Neural progenitor cell (in vitro differentiated cells): ENCODE measurements at regions not wholly inside any gene's neighbourhood (a gene's known extent, or its start where the extent isn't known, plus 50 kb on each side); places are given as distances from the start of the nearest gene placed in this dataset.
"Not testable (repeated sequence)": the region's sequence is repeated elsewhere in the genome, so short reads cannot be mapped to it uniquely, and the experiment has no call there.

Experiments used
- EZH2 ChIP-seq: fragments of 200-600 bp; sonication (generic); IDR thresholded peaks from 2 replicates; pipeline ENCODE4 v1.6.1; 2017; ENCODE audit warnings: antibody characterized with exemption, mild to moderate bottlenecking, moderate library complexity
- TF ChIP-seq, protein P1 (sequence below): fragments of 200-600 bp; sonication (generic); IDR thresholded peaks from 2 replicates; pipeline ENCODE4 v1.5.1; 2017; ENCODE audit warnings: antibody characterized with exemption, mild to moderate bottlenecking

DNA sequence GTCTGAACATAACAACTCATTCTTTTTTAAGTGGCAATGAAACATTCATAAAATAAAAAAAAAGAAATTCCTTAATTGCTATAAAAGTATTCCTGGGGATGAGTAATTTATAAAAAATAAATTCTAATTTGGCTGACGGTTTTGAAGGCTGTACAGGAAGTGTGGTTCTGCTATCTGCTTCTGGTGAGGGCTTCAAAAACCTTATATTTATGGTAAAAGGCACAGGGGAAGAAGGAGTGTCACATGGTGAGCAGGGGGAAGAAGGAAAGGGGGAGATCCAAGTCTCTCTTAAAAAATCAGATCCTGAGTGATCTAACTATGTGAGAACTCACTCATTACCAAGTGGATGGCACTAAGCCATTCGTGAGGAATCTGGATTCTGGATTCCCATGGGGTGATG lies 539.0 kb downstream of the GOLGA6L6 start:
- TF ChIP-seq, protein P1, sequence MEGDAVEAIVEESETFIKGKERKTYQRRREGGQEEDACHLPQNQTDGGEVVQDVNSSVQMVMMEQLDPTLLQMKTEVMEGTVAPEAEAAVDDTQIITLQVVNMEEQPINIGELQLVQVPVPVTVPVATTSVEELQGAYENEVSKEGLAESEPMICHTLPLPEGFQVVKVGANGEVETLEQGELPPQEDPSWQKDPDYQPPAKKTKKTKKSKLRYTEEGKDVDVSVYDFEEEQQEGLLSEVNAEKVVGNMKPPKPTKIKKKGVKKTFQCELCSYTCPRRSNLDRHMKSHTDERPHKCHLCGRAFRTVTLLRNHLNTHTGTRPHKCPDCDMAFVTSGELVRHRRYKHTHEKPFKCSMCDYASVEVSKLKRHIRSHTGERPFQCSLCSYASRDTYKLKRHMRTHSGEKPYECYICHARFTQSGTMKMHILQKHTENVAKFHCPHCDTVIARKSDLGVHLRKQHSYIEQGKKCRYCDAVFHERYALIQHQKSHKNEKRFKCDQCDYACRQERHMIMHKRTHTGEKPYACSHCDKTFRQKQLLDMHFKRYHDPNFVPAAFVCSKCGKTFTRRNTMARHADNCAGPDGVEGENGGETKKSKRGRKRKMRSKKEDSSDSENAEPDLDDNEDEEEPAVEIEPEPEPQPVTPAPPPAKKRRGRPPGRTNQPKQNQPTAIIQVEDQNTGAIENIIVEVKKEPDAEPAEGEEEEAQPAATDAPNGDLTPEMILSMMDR: not testable (repeated sequence)
- not testable (repeated sequence) for TF ChIP-seq EZH2
